NCI-H460 (cell line): ENCODE measurements at regions not wholly inside any gene's neighbourhood (a gene's known extent, or its start where the extent isn't known, plus 50 kb on each side); places are given as distances from the start of the nearest gene placed in this dataset.
A peak's percentile ranks its signal among the peaks of the same experiment; 100 is the strongest.
"Not testable (repeated sequence)": the region's sequence is repeated elsewhere in the genome, so short reads cannot be mapped to it uniquely, and the experiment has no call there.

Experiments
- DNase-seq: peaks from one replicate; pipeline ENCODE4 v3.0.0-alpha.2; 2016; ENCODE audit warnings: low read depth; ENCODE audit errors: extremely low read depth

DNA sequence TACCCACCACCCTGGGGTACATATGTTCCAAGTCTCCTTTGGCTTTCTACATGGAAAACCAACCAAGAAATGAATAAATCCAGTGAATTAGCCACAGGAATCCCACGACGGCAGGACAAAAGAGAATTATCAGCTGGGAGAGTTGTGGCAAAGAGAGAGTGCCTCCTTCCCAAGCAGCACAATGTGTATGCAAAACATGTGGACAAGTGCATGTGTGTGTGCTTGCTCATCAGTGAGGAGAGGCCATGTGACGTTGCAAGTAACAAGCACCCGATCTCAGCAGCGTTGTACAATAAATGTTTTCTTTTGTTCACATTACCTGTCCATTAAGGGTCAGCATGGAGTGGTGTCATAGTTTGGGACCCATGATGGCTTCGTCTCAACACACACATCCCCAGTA lies 50.0 kb upstream of the EMX2 start:
- no peak for DNase-seq

DNA sequence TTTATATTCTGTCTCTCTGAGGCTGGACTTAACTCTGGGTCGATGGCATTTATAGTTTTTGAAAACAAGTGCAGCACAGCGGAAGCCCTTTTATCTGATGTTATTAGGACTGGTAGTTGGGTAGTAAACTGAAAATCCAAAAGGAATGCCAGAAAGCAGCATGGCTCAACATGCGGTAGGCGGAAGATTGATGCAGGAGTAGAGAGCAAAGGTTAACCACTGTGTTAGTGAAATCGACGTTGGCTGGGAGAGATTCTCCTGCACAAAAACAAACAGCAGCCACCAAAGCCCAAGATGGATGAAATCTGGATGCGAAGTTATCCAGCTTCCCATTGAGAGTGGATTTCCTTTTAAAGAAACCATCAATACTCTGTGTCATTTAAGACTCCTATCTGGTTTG lies 54.5 kb upstream of the EMX2 start:
- no peak for DNase-seq

DNA sequence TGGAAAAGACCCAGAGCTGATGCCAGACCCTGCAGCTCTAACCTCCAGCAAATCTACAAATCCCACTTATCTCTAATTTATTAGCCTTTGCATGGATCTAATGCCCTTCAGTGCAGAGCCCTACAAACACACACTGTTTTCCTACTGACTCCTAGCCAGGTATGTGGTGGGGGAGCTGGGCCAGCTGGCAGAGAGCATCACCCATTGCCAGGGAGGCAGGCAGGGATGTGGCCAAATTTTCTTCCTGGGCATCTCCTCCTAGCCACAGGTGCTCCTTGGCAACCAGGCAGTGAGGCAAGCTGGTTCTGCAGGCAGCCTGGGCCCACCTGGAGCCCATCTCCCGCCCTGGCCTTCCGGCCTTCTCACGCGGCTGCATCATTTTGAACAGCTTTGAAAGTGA lies 55.9 kb upstream of the EMX2 start:
- DNase-seq: no peak

DNA sequence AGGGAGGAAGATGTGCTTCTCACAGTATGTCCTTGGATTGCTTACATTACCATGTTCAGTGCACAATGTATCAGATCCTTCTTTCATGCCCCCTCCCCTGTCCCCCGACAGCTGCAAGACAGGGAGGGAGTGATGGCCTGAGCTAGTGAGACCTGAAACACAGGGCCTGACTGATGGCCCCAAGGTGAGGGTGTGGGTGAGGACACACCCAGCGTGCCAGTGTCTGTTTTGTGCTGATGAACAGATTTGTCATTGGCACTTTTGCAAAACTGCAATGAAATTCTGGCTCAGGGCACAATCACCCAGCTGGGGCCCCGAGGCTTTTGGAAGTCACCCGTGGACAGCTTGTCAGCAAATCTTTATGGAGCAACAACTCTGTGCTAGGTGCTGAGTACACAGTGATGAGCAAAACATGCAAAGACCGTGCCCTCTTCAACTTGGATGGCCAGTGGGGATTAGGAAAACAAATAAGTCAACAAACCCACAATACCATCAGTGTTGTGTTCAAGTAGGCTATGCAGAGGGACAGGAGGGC lies 59.4 kb upstream of the EMX2 start:
- no peak for DNase-seq

DNA sequence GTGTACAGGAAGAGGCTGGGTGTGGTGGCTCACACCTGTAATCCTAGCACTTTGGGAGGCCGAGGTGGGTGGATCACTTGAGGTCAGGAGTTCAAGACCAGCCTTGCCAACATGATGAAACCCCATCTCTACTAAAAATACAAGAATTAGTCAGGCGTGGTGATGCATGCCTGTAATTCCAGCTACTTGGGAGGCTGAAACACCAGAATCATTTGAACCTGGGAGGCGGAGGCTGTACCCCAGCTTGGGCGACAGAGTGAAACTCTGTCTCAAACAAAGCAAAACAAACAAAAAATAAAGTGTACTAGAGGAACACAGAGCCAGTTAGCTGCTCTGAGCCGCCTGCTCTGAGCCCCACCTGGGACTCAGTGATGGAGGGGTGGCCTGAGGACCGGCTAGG lies 61.5 kb upstream of the EMX2 start:
- DNase-seq: not testable (repeated sequence)

DNA sequence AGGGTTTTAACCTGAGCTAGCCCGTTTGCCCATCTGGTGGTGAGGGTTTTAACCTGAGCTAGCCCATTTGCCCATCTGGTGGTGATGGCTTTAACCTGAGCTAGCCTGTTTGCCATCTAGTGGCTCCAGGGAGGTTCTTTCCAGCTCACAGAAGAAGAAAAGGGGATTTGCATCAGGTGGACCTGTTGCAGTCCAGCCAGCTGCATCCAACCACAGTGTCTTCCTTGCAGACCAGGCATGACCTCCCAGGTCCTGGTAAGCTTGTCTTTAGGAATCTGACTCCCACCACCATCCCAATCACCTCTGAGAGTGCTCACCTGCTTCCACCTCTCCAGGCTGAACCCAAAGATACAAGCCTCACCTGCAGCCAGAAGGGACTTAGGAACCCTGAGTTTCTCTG lies 62.4 kb upstream of the EMX2 start:
- DNase-seq: no peak

DNA sequence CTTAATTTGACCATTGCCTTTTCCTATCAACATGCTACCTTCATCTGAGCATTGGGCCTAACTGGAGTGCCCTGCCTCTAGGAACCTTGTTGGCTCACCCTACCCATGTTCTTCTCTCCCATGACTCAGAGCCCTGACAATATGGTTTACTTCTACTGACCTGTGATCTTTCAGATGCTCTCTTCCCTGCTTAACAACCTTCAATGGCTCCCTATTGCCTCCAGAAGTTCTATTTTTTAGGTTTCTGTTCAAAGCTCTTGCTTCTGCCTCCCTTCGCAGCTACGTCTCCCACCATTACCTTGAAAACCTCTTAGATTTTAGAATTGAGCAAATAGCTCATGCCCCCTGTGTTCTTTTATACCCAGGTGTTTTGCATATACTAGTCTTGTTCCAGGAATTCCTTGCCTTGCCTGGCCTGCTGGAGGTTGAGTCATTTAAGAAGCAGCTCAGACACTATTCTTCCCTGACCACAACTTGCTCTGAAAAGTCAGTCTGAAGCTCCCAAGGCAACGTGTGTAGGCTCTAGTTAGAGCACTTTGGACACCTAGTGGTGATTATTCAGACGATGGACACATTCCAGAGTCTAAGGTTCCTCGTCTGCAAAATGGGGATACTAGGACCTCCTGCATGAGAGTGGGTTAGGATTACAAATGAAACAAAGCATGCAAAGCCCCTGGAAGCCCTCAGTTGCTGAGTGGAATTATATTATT lies 64.4 kb upstream of the EMX2 start:
- no peak for DNase-seq

DNA sequence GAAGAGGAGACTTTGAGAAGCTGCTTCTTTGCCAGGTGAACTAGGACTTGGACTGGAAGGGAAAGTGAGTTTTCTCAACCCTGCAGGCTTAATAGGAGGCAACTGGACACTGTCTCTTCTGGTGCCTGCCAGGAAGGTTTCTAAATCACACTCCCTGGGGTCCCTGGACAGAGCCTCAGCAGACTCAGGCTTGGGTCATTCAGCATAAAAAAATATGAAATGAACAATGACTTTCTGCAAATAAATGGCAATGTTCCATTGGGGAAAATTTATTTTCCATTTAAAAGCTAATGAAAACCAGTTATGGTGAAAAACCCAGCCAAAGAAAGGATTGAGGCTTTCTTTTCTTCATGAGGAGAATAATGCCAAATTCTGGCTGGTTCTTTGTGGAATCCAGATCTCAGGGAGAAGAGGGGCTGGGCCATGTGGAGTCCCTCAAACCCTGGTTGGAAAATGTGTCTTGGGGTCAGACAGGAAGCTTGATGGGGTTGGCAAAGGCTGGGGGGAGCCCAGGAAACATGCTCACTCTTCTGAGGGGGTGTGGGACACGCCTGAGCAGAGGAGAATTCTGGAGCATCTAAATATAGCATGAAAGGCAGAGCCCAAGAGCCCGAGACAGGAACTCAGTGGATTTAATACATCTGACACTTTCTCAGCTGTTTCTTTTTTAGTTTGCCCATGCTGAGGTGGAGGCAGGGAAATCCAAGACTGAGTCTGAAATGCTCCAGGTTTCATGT lies 65.2 kb upstream of the EMX2 start:
- no peak for DNase-seq

DNA sequence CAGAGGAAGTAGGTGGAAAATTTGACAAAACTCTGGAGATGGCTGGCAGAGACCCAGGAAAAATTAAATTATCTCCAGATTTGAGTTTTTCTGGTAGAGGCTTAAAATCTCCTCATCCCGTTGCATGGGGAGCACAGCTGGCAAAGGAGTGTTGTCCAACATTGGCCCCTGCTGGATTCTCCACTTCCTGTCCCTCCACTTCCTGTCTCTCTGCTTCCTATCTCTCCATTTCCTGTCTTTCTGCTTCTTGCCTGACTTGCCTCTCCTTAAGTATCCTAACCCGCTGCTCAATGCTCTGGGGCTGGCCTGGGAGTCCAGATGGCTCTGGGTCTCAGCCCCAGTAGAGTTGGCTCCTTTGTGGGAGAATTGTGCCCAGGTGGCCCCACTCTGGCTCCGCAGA lies 65.8 kb upstream of the EMX2 start:
- no peak for DNase-seq

DNA sequence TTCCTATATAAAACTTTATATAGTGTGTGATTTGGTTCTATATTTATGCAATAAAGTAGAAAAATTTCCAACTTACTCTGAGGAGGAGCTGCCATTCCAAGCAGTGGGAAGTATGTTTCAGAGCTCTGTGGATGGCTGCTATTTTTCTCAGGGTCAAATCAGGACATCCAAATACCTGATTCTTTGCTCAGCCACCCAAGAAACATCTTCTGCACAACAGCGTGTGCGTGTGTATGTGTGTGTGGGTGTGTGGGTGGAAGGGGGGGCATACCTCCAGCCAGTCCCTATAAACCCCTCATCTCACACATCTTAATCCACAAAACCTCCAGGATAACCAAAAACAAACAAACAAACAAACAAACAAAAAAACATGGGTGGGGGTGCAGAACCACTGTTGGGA lies 66.3 kb upstream of the EMX2 start:
- no peak for DNase-seq

DNA sequence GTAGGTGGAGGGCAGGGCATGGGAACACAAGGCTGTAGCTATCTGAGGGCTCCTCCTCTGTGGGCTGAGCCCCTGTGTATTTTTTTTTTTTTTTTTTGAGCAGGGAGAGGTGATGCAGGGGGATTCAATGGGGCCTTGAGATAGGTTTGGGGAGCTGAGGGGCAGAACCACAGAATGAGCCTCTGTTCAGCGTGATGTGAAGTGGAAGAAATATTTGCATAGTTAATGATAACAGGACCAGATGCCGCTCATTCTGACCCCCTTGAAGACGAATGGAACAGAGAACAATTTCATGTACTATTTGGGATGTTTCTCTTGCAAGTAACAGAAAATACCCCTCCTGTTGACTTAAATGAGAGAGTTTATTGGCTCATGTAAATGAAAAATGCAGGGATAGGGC lies 69.7 kb upstream of the EMX2 start:
- DNase-seq: no peak

DNA sequence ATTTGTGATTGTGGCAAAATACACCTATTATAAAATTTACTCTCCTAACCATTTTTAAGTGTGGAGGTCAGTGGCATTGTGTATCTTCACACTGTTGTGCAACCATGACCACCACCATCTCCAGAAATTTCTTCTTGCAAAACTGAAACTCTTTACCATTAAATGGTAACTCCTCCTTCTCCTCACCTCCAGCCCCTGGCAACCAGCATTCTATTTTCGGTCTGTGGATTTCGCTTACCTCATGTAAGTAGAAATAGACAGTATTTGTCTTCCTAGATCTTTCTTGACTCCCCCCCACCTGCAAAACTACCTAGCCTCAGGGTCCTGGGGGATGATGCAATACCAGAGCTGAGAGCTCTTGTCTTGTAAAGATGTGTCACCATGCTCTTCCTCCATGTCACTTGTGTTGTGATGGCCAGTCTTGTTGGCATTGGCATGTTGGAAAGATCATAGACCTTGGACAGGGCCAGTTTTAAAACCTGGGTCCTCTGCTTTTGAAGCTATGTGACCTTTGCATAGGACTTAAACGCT lies 71.1 kb upstream of the EMX2 start:
- no peak for DNase-seq

DNA sequence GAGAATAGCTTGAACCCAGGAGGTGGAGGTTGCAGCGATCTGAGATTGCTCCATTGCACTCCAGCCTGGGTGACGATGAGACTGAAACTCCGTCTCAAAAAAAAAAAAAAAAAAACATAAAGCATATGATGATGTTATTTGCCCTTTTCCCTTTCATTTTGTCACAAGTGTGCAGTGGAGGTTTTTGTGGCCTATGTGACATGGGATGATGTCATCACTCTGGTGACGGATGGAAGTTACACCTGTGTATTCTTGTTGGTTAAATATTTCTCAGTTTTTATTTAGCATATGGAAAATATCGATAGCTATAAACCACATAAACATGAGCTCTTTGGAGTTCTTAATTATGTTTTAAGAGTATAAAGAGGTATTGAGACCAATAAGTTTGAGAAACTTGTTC lies 71.8 kb upstream of the EMX2 start:
- no peak for DNase-seq

DNA sequence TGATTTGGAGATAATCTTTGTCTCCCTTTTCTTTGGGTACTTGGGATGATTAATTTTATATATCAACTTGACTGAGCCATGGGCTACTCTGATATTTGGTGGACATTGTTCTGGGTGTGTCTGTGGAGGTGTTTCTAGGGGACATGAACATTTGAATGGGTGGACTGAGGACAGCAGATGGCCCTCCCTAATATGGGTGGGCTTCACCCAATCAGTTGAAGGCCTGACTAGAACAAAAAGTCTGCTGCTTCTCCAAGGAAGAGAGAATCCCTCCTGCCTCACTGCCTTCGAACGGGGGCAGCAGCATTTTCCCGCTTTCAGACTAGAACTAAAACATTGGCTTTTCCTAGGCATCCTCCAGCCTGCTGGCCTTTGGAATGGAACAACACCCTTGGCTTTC lies 73.9 kb upstream of the EMX2 start:
- no peak for DNase-seq

DNA sequence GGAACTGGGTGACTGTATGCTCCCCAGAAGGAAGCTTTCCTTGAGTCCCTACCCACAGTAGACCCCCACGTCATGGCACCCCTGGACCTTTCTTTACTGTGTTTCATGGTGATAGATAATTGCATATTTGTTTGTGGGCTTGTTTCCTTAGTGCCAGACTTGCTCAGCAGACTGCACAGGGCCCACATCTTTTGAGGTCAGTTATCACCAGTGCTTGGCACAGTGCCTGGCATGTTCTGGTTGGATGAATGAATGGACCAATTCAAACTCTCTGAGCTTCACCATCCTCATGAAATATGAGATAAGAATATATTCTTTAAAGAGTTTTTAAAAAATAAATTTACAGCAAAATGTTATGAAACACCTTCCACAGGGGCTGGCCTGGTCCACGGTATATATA lies 78.4 kb upstream of the EMX2 start:
- DNase-seq: no peak

DNA sequence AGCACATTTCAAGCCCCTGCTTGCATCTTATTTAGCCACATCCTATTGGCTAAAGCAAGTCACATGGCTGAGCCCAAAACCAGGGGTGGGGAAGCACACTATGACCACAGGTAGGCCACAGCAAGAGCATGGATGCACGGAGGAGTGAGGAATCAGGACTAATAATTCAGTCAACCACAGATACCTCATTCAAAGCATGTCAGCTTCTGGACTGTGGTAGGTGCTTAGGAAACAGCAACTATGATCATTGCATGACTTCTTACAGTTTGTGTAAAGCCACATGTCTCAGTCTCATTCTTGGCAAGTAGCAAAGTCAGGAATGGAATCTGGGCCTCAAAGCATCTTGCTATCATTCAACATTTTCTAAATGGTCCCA lies 79.0 kb upstream of the EMX2 start:
- no peak for DNase-seq

DNA sequence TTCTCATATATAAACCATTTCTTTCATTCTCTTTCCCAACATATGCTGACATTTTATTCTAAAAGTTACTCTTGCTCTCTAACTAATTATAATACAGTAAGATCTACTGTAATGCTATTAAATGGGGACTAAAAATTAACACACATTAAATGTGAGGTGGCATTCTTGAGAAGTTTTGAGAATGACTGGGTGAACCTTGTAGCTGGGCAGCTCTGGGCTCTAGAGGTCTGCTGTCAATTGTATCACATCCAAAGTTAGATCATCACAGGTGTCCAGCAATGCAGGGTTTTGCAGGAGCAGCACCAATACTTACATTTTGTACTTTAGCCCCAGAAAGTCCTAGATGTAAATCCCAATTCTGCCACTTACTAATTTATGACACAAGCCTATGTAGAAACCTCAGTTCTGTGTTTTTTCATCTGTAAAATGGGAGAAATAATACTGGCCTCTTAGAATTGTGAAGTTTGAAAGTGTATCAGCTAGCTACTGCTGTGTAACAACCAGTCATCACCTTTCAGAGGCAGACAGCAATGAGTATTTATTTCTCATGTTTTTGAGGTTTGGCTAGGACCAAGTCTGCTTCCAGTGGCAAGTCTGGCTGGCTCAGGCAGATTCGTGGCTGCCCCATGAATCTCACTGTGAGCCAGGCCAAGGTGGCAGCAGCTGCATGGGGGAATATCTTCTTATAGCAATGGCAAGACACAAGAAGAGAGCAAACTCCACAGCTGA lies 79.6 kb upstream of the EMX2 start:
- no peak for DNase-seq

DNA sequence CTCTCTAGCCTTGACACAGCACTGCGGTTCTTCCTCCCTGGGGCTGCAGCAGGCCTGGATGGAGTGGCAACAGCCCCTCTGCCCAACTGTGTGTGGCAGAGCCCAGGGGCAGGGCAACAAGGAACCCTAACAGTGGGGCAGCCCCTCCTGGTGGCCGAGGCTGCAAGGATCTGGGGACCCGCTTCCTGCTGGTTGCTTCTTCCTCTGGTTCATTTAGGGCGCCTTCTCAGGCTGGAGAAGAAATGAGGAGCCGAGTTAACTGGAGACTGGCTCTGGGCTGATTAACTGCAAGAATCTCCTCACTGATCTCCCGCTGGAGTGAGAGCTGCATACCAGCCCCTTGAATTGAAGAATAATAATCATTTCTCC lies 80.1 kb upstream of the EMX2 start:
- no peak for DNase-seq

DNA sequence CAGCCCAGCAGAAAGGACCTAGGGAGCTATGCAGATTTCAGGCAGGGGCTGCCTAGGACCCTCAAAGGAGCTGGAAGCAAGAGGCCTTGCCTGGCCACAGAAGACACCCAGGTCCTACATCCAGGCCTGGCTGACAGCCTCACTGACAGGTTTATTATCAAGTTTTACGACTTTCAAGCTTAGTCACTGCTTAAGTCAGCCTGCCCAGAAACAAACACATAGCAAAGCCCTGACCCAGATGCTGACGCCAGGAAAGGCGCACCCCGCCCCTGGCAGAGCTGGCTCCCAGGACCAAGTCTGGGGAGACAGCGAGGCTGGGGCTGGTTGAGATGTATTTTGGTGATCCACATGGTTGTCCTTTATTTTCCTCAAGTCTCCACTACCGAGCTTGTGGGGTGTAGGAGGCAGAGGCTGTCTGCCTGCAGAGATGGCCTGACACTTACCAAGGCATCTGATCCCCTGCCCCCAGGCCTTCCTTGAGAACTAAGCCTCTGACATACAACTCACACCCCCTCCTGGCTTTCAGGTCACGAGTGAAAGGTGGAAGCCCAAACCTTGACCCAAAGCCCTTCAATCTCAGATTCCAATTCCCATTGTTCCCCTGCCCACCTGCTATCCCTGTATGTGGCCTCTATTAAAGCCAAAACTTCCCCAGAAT lies 80.7 kb upstream of the EMX2 start:
- peak; percentile 80 for DNase-seq

DNA sequence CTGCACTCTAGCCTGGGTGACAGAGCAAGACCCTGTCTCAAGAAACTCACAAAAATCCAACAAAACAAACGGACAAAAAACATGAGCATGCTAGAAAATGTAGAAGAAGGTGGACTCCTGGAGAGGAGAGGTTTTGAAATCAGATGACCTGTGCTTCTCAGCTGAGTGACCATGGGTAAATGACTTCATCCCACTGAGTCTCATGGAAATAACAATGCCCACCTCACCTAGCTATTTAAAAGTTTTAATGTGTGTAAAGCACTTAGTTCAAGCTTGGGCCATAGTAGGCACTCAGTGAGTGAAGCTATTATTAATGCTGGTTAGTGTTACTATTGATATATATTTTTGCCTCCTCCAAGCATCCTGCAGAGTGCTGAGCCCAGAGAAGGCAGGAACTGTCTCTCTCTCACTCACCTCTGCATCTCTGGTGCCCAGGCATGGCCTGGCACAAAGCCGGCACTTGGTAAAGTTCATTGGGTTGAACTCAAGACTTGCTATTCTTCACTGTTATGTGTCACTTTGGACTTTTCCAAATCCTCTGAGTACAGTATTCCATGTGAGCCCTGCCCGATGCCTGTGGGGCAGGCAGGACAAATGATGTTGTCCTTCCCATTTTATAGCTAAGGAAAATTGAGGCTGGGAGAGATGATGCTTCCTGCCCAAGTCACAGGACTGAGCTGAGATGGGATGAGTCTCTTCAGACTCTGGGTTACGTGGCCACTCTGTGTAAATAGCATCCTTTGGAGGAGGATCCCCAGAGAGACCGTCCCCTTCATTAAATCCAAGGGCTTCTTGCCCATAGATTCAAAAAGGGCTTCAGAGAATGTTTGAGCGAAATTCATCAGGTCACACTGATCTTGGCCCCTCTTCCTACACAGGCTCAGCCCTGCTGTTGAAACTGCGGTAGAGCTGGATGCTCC lies 81.4 kb upstream of the EMX2 start:
- DNase-seq: peak; percentile 57
